ENCODE measurements at regions not wholly inside any gene's neighbourhood (a gene's known extent, or its start where the extent isn't known, plus 50 kb on each side); places are given as distances from the start of the nearest gene placed in this dataset.
"Not testable (repeated sequence)": the region's sequence is repeated elsewhere in the genome, so short reads cannot be mapped to it uniquely, and the experiment has no call there.

DNA sequence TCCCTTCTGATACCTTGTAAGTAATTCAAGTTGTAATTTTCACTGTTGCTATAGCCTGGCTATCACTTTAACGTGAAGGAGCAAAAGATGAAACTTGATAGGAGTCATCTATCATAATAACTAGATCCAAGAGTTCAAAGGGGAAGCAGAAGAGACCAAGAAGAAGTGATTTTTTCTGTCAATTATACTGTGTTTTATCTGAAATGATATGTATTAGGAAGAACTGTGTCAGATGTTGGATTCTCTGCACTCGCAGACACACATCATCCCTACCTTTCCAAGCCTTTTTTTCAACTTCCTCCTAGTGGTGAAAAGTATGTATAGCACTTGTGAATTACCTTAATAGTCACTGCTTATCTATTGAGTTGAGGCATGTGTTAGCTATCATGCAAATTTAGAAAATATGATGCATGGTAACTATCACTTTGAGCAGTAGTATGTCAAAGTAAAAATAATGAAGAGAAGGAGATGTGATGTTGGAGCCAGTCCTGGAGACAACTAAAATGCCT, 864.2 kb downstream of the PRIM2 start:
- H3K9ac ChIP-seq; H3K79me2 ChIP-seq (ENCODE audit: insufficient read depth); H3K27me3 ChIP-seq (ENCODE audit: insufficient read depth); H4K20me1 ChIP-seq (ENCODE audit: insufficient read depth); H3K9me3 ChIP-seq; H3F3A ChIP-seq (replicated peaks; ENCODE audit: insufficient read depth); H3K4me1 ChIP-seq (ENCODE audit: control insufficient read depth in 1 of 2, insufficient read depth in 2 of 2, low read depth in 1 of 2, low read length in 1 of 2); H3K4me3 ChIP-seq (ENCODE audit: low read depth in 2 of 2, low read length in 1 of 2); DNase-seq; H3K4me2 ChIP-seq; H3K9me2 ChIP-seq; H3K36me3 ChIP-seq (replicated peaks in 1 of 2; ENCODE audit: control insufficient read depth in 1 of 2, insufficient read depth in 2 of 2, low read length in 1 of 2); H2AFZ ChIP-seq (ENCODE audit: low read depth); CTCF ChIA-PET; POLR2A ChIA-PET; H3K27ac ChIP-seq (ENCODE audit: low read depth in 2 of 2, low read length in 1 of 2): not testable (repeated sequence)
- 10% methylated on average over 2 of the region's 2 CpGs for WGBS (ENCODE audit: low lambda C conversion rate)
- TF ChIP-seq, protein P1, sequence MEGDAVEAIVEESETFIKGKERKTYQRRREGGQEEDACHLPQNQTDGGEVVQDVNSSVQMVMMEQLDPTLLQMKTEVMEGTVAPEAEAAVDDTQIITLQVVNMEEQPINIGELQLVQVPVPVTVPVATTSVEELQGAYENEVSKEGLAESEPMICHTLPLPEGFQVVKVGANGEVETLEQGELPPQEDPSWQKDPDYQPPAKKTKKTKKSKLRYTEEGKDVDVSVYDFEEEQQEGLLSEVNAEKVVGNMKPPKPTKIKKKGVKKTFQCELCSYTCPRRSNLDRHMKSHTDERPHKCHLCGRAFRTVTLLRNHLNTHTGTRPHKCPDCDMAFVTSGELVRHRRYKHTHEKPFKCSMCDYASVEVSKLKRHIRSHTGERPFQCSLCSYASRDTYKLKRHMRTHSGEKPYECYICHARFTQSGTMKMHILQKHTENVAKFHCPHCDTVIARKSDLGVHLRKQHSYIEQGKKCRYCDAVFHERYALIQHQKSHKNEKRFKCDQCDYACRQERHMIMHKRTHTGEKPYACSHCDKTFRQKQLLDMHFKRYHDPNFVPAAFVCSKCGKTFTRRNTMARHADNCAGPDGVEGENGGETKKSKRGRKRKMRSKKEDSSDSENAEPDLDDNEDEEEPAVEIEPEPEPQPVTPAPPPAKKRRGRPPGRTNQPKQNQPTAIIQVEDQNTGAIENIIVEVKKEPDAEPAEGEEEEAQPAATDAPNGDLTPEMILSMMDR (IDR thresholded peaks at IDR 0.05), result peak; percentile 18

DNA sequence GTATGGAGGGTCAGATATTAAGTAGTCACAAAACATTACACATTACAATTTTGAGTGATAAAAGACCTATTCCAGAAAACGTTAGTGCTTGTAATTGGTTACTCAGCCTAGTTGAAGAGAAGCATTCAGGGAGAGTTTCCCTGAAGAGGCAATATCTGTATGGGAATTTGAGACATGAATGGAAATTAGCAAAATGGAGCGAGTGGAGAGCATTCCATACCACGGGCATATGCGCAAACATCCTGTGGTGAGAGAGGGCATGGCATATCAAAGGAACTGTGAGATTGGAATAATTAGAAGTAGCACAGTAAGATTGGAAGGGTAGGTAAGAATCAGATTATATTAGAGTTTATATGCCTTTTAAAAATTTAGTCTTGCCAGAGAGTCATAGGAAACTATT, 867.9 kb downstream of the PRIM2 start:
- H3K4me1 ChIP-seq (ENCODE audit: control insufficient read depth in 1 of 2, insufficient read depth in 2 of 2, low read depth in 1 of 2, low read length in 1 of 2); H3K4me3 ChIP-seq (ENCODE audit: low read depth in 2 of 2, low read length in 1 of 2); H2AFZ ChIP-seq (ENCODE audit: low read depth); POLR2A ChIA-PET; H3K9ac ChIP-seq; H3K9me2 ChIP-seq; H3F3A ChIP-seq (replicated peaks; ENCODE audit: insufficient read depth); H3K79me2 ChIP-seq (ENCODE audit: insufficient read depth); CTCF ChIA-PET; H3K27ac ChIP-seq (ENCODE audit: low read depth in 2 of 2, low read length in 1 of 2); H3K9me3 ChIP-seq; H3K27me3 ChIP-seq (ENCODE audit: insufficient read depth); DNase-seq; H3K36me3 ChIP-seq (replicated peaks in 1 of 2; ENCODE audit: control insufficient read depth in 1 of 2, insufficient read depth in 2 of 2, low read length in 1 of 2); H3K4me2 ChIP-seq; H4K20me1 ChIP-seq (ENCODE audit: insufficient read depth): not testable (repeated sequence)
- 50% methylated on average over 4 of the region's 4 CpGs for WGBS (ENCODE audit: low lambda C conversion rate)

DNA sequence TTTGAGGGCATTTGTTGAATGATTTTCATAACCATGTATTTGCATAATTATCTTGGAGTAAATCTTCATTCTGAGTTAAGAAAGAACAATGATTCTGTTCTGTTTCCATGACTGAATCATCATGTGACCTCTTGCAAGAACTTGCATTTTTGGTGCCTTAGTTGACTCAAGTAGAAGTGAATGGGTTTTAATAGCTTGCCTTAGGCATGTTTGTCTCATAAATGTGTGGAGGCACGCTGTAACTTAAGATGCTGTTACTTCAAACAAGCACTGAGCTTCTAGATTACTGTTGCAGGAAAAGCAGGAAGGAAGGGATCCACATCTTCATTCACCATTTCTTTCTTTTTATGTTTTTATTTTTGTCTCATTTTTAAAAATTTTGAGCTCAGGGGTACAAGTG, 875.8 kb downstream of the PRIM2 start:
- H3F3A ChIP-seq (replicated peaks; ENCODE audit: insufficient read depth); H3K9me2 ChIP-seq; H3K4me1 ChIP-seq (ENCODE audit: control insufficient read depth in 1 of 2, insufficient read depth in 2 of 2, low read depth in 1 of 2, low read length in 1 of 2); H3K4me3 ChIP-seq (ENCODE audit: low read depth in 2 of 2, low read length in 1 of 2); H3K9ac ChIP-seq; H3K9me3 ChIP-seq; H3K36me3 ChIP-seq (replicated peaks in 1 of 2; ENCODE audit: control insufficient read depth in 1 of 2, insufficient read depth in 2 of 2, low read length in 1 of 2); CTCF ChIA-PET; H3K79me2 ChIP-seq (ENCODE audit: insufficient read depth); H4K20me1 ChIP-seq (ENCODE audit: insufficient read depth); DNase-seq; POLR2A ChIA-PET; H3K27me3 ChIP-seq (ENCODE audit: insufficient read depth): not testable (repeated sequence)
- 0% methylated on average over 1 of the region's 1 CpG for WGBS (ENCODE audit: low lambda C conversion rate)
- Histone ChIP-seq H3K4me2 (peak overlapping the region; percentile 27), H3K27ac (ENCODE audit: low read depth in 2 of 2, low read length in 1 of 2) (peak overlapping the region in 1 of 2 experiments; percentile 51; a peak in 2 of 4 replicates), H2AFZ (ENCODE audit: low read depth) (peak overlapping the region; percentile 79)
- peak; percentile 8; the same call in 1 of the 2 replicates for TF ChIP-seq FOSL2 (IDR thresholded peaks at IDR 0.05; ENCODE audit: borderline replicate concordance, low read depth)
- TF ChIP-seq, protein P2, sequence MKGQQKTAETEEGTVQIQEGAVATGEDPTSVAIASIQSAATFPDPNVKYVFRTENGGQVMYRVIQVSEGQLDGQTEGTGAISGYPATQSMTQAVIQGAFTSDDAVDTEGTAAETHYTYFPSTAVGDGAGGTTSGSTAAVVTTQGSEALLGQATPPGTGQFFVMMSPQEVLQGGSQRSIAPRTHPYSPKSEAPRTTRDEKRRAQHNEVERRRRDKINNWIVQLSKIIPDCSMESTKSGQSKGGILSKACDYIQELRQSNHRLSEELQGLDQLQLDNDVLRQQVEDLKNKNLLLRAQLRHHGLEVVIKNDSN (IDR thresholded peaks at IDR 0.05; ENCODE audit: borderline replicate concordance, low read depth), result peak; percentile 20; the same call in 1 of the 2 replicates

Measured in SK-N-SH (cell line).